SU-DHL-6 (cell line): ENCODE measurements at regions not wholly inside any gene's neighbourhood (a gene's known extent, or its start where the extent isn't known, plus 50 kb on each side); places are given as distances from the start of the nearest gene placed in this dataset.

ENCODE experiments used
- H2AFZ ChIP-seq: fragments of 200-600 bp; sonication (generic); 2 replicates; pipeline ENCODE4 v1.6.1; 2014; ENCODE audit warnings: low read depth, mild to moderate bottlenecking, moderate library complexity, mixed read lengths, antibody characterized with exemption, low read length; ENCODE audit not compliant: severe bottlenecking
- H3F3A ChIP-seq: fragments of 200-600 bp; shearing (Covaris generic); 2 replicates; pipeline ENCODE4 v1.6.0; 2016; ENCODE audit warnings: antibody characterized with exemption, mild to moderate bottlenecking; ENCODE audit not compliant: insufficient read depth
- H3K27ac ChIP-seq: fragments of 200-600 bp; sonication (generic); 2 replicates; pipeline ENCODE4 v1.5.1; 2016; ENCODE audit warnings: low read depth, mild to moderate bottlenecking, low read length, moderate library complexity, mixed read lengths
- H3K27me3 ChIP-seq: fragments of 200-600 bp; sonication (generic), shearing (Covaris generic); 2 replicates; pipeline ENCODE4 v1.6.0; 2014; ENCODE audit warnings: mild to moderate bottlenecking, low read length
- H3K36me3 ChIP-seq: fragments of 200-600 bp; sonication (generic); 2 replicates; pipeline ENCODE4 v1.6.1; 2014; ENCODE audit warnings: mild to moderate bottlenecking, low read length, mixed read lengths
- H3K4me2 ChIP-seq: fragments of 300-600, 200-600 bp; shearing (Covaris generic), sonication (generic); 2 replicates; pipeline ENCODE4 v1.6.0; 2014; ENCODE audit warnings: low read length, low read depth, mild to moderate bottlenecking; ENCODE audit not compliant: poor library complexity, severe bottlenecking
- H3K4me3 ChIP-seq: fragments of 200-600 bp; sonication (generic); 2 replicates; pipeline ENCODE4 v1.5.1; 2014; ENCODE audit warnings: antibody characterized with exemption, low read length, mild to moderate bottlenecking, mixed read lengths; ENCODE audit not compliant: insufficient read depth, poor library complexity, severe bottlenecking
- H3K79me2 ChIP-seq: fragments of 200-600 bp; sonication (generic); 2 replicates; pipeline ENCODE4 v1.6.1; 2014; ENCODE audit warnings: mild to moderate bottlenecking, low read length, moderate library complexity; ENCODE audit not compliant: insufficient read depth
- H3K9ac ChIP-seq: fragments of 200-600 bp; sonication (generic); 2 replicates; pipeline ENCODE4 v1.7.0; 2014; ENCODE audit warnings: mild to moderate bottlenecking, low read length
- H3K9me2 ChIP-seq: fragments of 200-600 bp; sonication (generic); replicated peaks from 2 replicates; pipeline ENCODE4 v1.6.1; 2014; ENCODE audit warnings: low read length; ENCODE audit not compliant: insufficient read depth
- H3K9me3 ChIP-seq: fragments of 200-600 bp; sonication (generic); 2 replicates; pipeline ENCODE4 v1.6.1; 2014; ENCODE audit warnings: low read length, mixed read lengths; ENCODE audit not compliant: insufficient read depth
- H4K20me1 ChIP-seq: fragments of 200-600 bp; sonication (generic); 2 replicates; pipeline ENCODE4 v1.6.1; 2014; ENCODE audit warnings: low read depth, mild to moderate bottlenecking, antibody characterized with exemption, low read length, moderate library complexity, mixed read lengths
- EZH2phosphoT487 ChIP-seq: fragments of 200-600 bp; sonication (generic), shearing (Covaris generic); conservative IDR thresholded peaks from 2 replicates; pipeline ENCODE4 v1.6.1; 2018; ENCODE audit warnings: mild to moderate bottlenecking, antibody characterized with exemption, low read length, moderate library complexity, mixed read lengths
- TF ChIP-seq, protein P1 (sequence below): fragments of 200-600 bp; sonication (generic); IDR thresholded peaks from one replicate; pipeline ENCODE4 v1.5.1; 2017; ENCODE audit warnings: antibody characterized with exemption, mild to moderate bottlenecking, low read length, moderate library complexity; ENCODE audit not compliant: insufficient read depth, poor library complexity, severe bottlenecking

DNA sequence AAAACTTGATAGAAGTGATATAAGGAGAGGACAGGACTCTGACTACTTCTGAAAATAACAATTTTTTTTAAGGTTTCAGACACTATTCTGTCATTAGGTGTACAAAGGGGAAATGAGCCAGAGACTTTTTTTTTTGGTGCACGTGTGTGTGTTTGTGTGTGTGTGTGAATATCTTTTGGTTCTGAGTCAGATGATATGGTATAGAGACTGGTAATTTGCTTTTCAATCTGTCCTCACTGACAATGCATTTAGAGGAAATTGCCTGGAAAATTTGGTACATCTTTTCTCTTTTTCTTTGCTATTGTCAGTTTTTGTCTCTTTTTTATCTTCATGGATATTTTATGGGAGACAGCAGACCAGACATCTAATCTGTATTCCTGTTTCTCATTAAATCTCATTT is 59.3 kb downstream of the DDIT4L start:
- Histone ChIP-seq H3K4me2 (no peak overlapping the region), H3K4me3 (no peak overlapping the region), H3F3A (no peaks in the 10 kb centered on the region), H3K9me3 (no peaks in the 10 kb centered on the region), H3K79me2 (no peaks in the 10 kb centered on the region), H2AFZ (no peak overlapping the region), H3K9ac (no peak overlapping the region), H3K9me2 (no peaks in the 10 kb centered on the region), H4K20me1 (no peaks in the 10 kb centered on the region), H3K36me3 (no peaks in the 10 kb centered on the region), H3K27ac (no peak overlapping the region), H3K27me3 (no peaks in the 10 kb centered on the region)
- TF ChIP-seq, protein P1, sequence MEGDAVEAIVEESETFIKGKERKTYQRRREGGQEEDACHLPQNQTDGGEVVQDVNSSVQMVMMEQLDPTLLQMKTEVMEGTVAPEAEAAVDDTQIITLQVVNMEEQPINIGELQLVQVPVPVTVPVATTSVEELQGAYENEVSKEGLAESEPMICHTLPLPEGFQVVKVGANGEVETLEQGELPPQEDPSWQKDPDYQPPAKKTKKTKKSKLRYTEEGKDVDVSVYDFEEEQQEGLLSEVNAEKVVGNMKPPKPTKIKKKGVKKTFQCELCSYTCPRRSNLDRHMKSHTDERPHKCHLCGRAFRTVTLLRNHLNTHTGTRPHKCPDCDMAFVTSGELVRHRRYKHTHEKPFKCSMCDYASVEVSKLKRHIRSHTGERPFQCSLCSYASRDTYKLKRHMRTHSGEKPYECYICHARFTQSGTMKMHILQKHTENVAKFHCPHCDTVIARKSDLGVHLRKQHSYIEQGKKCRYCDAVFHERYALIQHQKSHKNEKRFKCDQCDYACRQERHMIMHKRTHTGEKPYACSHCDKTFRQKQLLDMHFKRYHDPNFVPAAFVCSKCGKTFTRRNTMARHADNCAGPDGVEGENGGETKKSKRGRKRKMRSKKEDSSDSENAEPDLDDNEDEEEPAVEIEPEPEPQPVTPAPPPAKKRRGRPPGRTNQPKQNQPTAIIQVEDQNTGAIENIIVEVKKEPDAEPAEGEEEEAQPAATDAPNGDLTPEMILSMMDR, result no peak
- no peak for TF ChIP-seq EZH2phosphoT487

DNA sequence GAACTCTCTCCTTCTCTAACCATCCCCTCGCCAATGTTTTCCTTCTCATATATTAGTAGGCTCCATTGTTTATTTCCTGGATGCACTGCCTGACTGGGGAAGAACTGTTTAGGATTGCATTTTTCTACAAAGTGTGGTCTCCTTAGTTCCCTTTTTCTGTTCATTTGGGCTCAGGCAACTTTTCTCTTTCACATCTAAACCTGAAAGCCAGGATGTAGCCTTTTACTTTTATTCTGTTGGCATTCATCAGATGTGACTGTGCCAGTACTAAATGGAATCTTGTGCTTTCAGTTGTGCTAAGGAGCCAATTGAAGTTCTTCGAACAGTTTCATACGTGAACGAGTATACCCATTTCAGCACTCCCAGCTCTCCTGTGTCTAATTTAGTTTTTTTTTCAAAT is 59.8 kb downstream of the DDIT4L start:
- H3K27ac ChIP-seq, result no peak overlapping the region

DNA sequence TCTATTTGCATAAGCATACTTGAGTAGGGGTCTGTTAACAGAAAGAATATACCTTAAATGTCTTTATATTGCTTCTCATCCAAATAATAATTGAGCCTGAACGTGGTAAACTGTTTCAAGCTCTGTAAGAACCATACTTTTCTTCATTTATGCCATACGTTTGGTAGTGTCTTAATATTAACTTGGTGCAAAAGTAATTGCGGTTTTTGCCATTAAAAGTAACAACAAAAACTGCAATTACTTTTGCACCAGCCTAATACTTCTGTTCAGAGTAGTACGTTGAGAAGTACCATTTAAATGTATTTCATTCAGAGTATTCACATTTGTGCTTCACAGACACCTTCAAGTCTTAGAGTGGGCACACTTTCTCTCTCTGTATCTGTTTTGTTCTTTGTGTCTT is 60.5 kb downstream of the DDIT4L start:
- H3K36me3 ChIP-seq, result no peaks in the 10 kb centered on the region
- H4K20me1 ChIP-seq, result no peaks in the 10 kb centered on the region
- H3K4me3 ChIP-seq, result no peak overlapping the region
- no peak for TF ChIP-seq EZH2phosphoT487
- H3F3A ChIP-seq, result no peaks in the 10 kb centered on the region
- no peak overlapping the region for H2AFZ ChIP-seq
- no peaks in the 10 kb centered on the region for H3K27me3 ChIP-seq
- no peak overlapping the region for H3K27ac ChIP-seq
- no peaks in the 10 kb centered on the region for H3K9me2 ChIP-seq
- H3K9me3 ChIP-seq, result no peaks in the 10 kb centered on the region
- H3K79me2 ChIP-seq, result no peaks in the 10 kb centered on the region
- H3K9ac ChIP-seq, result no peak overlapping the region
- no peak overlapping the region for H3K4me2 ChIP-seq

More for the DNA sequence above, 59.8 kb downstream of the DDIT4L start:
- Histone ChIP-seq H3K4me2 (no peak overlapping the region), H3K27me3 (no peaks in the 10 kb centered on the region), H4K20me1 (no peaks in the 10 kb centered on the region), H3F3A (no peaks in the 10 kb centered on the region), H2AFZ (no peak overlapping the region), H3K9me2 (no peaks in the 10 kb centered on the region), H3K9ac (no peak overlapping the region), H3K9me3 (no peaks in the 10 kb centered on the region), H3K36me3 (no peaks in the 10 kb centered on the region), H3K4me3 (no peak overlapping the region), H3K79me2 (no peaks in the 10 kb centered on the region)
- TF ChIP-seq, protein P1, result no peak
- no peak for TF ChIP-seq EZH2phosphoT487

DNA sequence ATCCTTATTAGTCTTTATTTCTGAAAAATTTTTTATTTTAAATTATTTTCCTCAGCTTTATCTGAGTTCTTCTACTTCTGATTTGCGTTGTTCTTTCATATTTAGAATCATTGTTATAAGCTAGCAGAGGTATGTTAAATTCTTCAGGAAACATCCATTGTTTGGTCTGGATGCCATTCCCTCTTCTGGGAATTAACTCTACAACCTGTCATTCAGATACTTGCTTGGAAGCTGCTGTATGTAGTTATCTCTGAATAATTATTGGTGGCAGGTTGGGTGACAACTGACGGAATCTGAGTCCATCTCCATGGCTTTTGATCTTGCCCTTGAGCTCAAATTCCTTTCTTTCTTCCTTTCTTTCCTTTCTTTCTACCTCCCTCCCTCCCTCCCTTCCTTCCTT is 61.9 kb downstream of the DDIT4L start:
- H3K9me2 ChIP-seq, result no peaks in the 10 kb centered on the region
- H3K79me2 ChIP-seq, result no peaks in the 10 kb centered on the region
- no peaks in the 10 kb centered on the region for H3K27me3 ChIP-seq
- no peaks in the 10 kb centered on the region for H4K20me1 ChIP-seq
- no peaks in the 10 kb centered on the region for H3K9me3 ChIP-seq
- H3K27ac ChIP-seq, result no peak overlapping the region
- TF ChIP-seq, protein P1, result no peak
- no peak for TF ChIP-seq EZH2phosphoT487
- no peaks in the 10 kb centered on the region for H3F3A ChIP-seq
- no peak overlapping the region for H3K4me2 ChIP-seq
- no peak overlapping the region for H3K4me3 ChIP-seq
- no peaks in the 10 kb centered on the region for H3K36me3 ChIP-seq
- no peak overlapping the region for H2AFZ ChIP-seq
- H3K9ac ChIP-seq, result no peak overlapping the region
